ENCODE measurements at regions not wholly inside any gene's neighbourhood (a gene's known extent, or its start where the extent isn't known, plus 50 kb on each side); places are given as distances from the start of the nearest gene placed in this dataset.

- H3K4me2 ChIP-seq: no peak overlapping the region
- no peak for FAIRE-seq
- ChIA-PET CTCF (no interaction called here), POLR2A (no interaction called here)
- no peak for ATAC-seq
- DNase-seq (ENCODE audit: low read depth in 1 of 2, low spot score in 1 of 2): no peak
- H3K4me3 ChIP-seq: no peak overlapping the region
- no peaks in the 10 kb centered on the region for H3K9me3 ChIP-seq
- TF ChIP-seq JUN (IDR thresholded peaks at IDR 0.05): no peak
- TF ChIP-seq POLR2A (IDR thresholded peaks at IDR 0.05; ENCODE audit: low read length): no peak
- no peak for TF ChIP-seq NFE2L2 (conservative IDR thresholded peaks at IDR 0.05; ENCODE audit: low read length)
- TF ChIP-seq HOXB5 (CRISPR knock-in tag; IDR thresholded peaks at IDR 0.05): no peak
- no peak for TF ChIP-seq ZFP36 (IDR thresholded peaks at IDR 0.05; ENCODE audit: borderline replicate concordance, partially characterized antibody)
- no peak for TF ChIP-seq GATA3 (IDR thresholded peaks at IDR 0.05; ENCODE audit: borderline replicate concordance)
- TF ChIP-seq PHF8 (IDR thresholded peaks at IDR 0.05; ENCODE audit: borderline replicate concordance, low read depth): no peak
- TF ChIP-seq FOSB (CRISPR knock-in tag; IDR thresholded peaks at IDR 0.05): no peak
- no peak for TF ChIP-seq RARB (CRISPR knock-in tag; IDR thresholded peaks at IDR 0.05)
- no peak for TF ChIP-seq MAFK (IDR thresholded peaks at IDR 0.05; ENCODE audit: partially characterized antibody)
- no peak for TF ChIP-seq RAD21 (conservative IDR thresholded peaks at IDR 0.05 in 1 of 2, IDR thresholded peaks at IDR 0.05 in 1 of 2)
- TF ChIP-seq FOSL2 (IDR thresholded peaks at IDR 0.05): no peak
- no peak for TF ChIP-seq FOSL2 (CRISPR knock-in tag; IDR thresholded peaks at IDR 0.05)
- no peak for TF ChIP-seq RCOR1 (IDR thresholded peaks at IDR 0.05; ENCODE audit: low read depth, low read length)
- no peak for TF ChIP-seq KDM1A (IDR thresholded peaks at IDR 0.05; ENCODE audit: low read depth)
- TF ChIP-seq ATOH8 (CRISPR knock-in tag; IDR thresholded peaks at IDR 0.05; ENCODE audit: low read depth): no peak
- TF ChIP-seq MYC (IDR thresholded peaks at IDR 0.05; ENCODE audit: borderline replicate concordance, low read length): no peak
- no peak for TF ChIP-seq HOXB13 (CRISPR knock-in tag; IDR thresholded peaks at IDR 0.05; ENCODE audit: low read depth)
- TF ChIP-seq JUNB (IDR thresholded peaks at IDR 0.05): no peak
- WGBS (ENCODE audit: missing lambda C conversion rate): 51% methylated on average over 3 of the region's 3 CpGs
- no peaks in the 10 kb centered on the region for H3K4me1 ChIP-seq
- H3K27ac ChIP-seq: no peak overlapping the region
These were observed 625.3 kb downstream of the PLA2G4A start for GRCh38 chr1:187454010-187454409.

- TF ChIP-seq, protein P1, sequence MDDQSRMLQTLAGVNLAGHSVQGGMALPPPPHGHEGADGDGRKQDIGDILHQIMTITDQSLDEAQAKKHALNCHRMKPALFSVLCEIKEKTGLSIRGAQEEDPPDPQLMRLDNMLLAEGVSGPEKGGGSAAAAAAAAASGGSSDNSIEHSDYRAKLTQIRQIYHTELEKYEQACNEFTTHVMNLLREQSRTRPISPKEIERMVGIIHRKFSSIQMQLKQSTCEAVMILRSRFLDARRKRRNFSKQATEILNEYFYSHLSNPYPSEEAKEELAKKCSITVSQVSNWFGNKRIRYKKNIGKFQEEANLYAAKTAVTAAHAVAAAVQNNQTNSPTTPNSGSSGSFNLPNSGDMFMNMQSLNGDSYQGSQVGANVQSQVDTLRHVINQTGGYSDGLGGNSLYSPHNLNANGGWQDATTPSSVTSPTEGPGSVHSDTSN (IDR thresholded peaks at IDR 0.05): no peak
- TF ChIP-seq ZNF302 (CRISPR knock-in tag; IDR thresholded peaks at IDR 0.05) (no peak), HMGXB4 (CRISPR knock-in tag; IDR thresholded peaks at IDR 0.05; ENCODE audit: borderline replicate concordance) (no peak), EP300 (IDR thresholded peaks at IDR 0.05) (no peak), CHD2 (IDR thresholded peaks at IDR 0.05; ENCODE audit: low read length, partially characterized antibody) (no peak), SREBF2 (IDR thresholded peaks at IDR 0.05) (no peak), HOXB5 (CRISPR knock-in tag; IDR thresholded peaks at IDR 0.05) (no peak), ZSCAN20 (CRISPR knock-in tag; IDR thresholded peaks at IDR 0.05) (no peak), FOSB (CRISPR knock-in tag; IDR thresholded peaks at IDR 0.05) (no peak), NFE2L2 (conservative IDR thresholded peaks at IDR 0.05; ENCODE audit: low read length) (no peak), SMC3 (IDR thresholded peaks at IDR 0.05) (no peak), CHD4 (IDR thresholded peaks at IDR 0.05; ENCODE audit: borderline replicate concordance) (no peak), HOXA7 (CRISPR knock-in tag; IDR thresholded peaks at IDR 0.05) (no peak), ZFP36 (IDR thresholded peaks at IDR 0.05; ENCODE audit: borderline replicate concordance, partially characterized antibody) (no peak), RCOR1 (IDR thresholded peaks at IDR 0.05; ENCODE audit: low read depth, low read length) (no peak)
- TF ChIP-seq, protein P2, sequence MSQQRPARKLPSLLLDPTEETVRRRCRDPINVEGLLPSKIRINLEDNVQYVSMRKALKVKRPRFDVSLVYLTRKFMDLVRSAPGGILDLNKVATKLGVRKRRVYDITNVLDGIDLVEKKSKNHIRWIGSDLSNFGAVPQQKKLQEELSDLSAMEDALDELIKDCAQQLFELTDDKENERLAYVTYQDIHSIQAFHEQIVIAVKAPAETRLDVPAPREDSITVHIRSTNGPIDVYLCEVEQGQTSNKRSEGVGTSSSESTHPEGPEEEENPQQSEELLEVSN (IDR thresholded peaks at IDR 0.05; ENCODE audit: borderline replicate concordance, low read depth): no peak
- TF ChIP-seq, protein P3, sequence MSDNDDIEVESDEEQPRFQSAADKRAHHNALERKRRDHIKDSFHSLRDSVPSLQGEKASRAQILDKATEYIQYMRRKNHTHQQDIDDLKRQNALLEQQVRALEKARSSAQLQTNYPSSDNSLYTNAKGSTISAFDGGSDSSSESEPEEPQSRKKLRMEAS (IDR thresholded peaks at IDR 0.05): no peak
- no peaks in the 10 kb centered on the region for H3K9me3 ChIP-seq
- CTCF ChIA-PET: no interaction called here
- H3K4me2 ChIP-seq: no peak overlapping the region
- POLR2A ChIA-PET: no interaction called here
- no peaks in the 10 kb centered on the region for H3K4me1 ChIP-seq
- no peak for DNase-seq (ENCODE audit: low read depth in 1 of 2, low spot score in 1 of 2)
- no peak for FAIRE-seq
- ATAC-seq: no peak
- no peak overlapping the region for H3K27ac ChIP-seq
- 49% methylated on average over 5 of the region's 5 CpGs for WGBS (ENCODE audit: missing lambda C conversion rate)
- H3K4me3 ChIP-seq: no peak overlapping the region
These were observed 627.7 kb downstream of the PLA2G4A start for GRCh38 chr1:187456446-187456845.

All from A549 (cell line).